COR-L47 (cell line): ENCODE measurements at regions not wholly inside any gene's neighbourhood (a gene's known extent, or its start where the extent isn't known, plus 50 kb on each side); places are given as distances from the start of the nearest gene placed in this dataset.

Experiments
- DNase-seq: peaks from one replicate; lab custom pipeline; 2025; lab: John Stamatoyannopoulos, UW

DNA sequence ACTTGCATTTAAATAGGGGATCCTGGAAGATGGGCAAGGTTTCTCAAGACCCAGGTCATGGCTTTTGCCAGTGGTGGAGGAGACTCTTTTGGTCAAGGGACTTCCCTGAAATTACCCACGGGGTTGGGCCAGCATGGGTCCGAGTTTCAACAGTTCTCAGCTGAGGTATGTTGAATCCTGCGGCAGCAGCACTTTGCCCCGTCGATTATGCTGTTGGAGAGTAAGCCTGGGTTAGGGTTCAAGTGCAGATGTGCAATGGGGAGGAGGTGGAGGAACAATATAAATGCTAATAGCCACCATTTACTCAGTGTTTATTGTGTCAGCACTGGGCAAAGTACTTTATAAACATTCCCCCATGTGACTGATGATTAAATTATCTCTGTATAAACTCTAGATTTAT lies 96.0 kb upstream of the GATA6 start:
- DNase-seq = no peak

DNA sequence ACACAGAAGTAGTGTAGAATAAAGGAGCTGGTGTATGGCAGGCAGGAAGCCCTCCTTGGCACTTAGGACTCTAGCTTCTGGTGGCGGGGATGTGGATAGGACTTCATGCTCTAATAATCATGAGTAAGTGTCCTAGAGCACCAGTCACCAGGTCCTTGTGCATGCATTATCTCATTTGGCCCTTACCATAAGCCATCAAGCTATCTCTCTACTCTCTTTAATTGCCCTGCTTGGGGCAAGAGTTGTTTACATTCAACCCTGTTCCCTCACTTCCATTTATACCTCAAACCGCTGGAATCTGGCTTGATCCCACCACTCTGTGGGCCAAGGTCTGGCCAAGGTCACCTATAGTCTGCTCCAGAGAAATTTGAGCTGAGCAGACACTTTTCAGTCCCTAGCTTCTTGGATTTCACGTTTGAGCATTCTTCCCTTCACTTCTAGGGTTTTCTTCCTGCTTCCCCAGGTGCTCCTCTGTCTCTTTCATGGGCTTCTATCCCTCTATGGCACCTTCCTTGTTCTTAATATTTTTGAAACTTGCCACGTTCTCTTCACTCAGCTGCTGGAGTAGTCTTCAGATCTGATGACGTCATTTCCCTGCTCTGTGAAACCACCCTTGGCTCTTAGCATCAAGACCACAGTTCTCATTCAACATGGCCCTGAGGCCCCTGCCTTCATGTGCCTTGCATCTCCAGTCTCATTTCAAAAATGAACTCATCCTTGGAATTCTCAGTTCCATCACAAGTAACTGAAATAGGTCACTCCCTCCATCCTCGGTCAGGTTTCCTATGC lies 94.9 kb upstream of the GATA6 start:
- no peak for DNase-seq

DNA sequence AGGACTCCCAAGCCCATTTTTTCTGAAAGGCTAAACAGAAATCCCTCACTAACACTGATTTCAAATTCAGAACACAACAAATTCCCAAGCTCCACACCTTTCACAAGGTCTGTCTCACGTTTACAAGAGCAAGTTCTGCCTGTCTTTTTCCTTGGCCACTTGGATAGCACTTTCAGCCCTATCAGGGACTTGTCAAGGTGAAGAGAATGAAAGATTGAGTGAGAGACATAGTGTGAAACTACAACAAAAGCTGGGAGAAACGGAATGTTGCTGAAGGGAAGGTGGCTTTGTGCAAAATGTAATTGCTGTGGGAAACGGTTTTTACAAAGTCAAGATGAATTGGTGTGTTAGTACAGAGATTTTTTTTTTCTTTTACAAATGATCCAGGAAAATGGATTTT lies 89.4 kb upstream of the GATA6 start:
- DNase-seq = no peak

DNA sequence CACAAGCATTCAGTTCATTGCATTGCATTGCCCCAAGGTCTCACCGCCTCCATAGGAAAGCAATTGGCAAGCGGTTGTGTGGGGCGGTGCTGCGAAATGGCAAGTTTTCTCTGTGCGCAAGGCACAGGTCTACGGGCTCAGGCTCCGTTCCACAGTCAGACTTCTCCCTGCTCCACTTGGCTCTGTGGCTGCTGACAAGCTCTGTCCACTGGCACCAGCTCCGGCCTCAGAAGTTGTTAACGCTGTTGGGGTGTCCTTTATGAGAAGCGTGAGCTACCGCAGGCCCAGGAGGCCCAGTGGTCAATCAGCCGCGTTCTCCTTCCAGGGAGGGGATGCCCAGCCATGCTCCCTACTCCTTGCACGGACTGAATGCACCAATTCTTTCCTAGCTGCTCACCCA lies 87.0 kb upstream of the GATA6 start:
- DNase-seq = no peak

DNA sequence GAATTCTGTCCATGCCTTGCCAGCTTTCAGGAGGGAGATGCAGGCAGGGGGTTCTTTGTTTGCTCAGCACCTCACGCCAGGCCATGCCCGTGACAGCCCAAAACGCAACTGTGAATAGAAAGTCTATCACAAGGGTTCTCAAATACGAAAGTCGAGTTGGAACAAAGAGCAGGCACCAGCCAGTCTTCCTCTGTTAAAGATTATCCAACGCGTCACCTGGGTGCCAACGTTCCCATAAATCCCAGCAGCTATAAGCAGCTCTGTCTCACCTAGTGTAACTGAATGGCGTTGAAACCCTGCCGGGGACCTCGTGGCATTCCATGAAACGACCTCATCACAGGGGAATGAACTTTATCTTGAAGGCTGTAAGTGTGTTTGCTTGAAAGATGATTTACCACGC lies 84.8 kb upstream of the GATA6 start:
- DNase-seq = no peak

DNA sequence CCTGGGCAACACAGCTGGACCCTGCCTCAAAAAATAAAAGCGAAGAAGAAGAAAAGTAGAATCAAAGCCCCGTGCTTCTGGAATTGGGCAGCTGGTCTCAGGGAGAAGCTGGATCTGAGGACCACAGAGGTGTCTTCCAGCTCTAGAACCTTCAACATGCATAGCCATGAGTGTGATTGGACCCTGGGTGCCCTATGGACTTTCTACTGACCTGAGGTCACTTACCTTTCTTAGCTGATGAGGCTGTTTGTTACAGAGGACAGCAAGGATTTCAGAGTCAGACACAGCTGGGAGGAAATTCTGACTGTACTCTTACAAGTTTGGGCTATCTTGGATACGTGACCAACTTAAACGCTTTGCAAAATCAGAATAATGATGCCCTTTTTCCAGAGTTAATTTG lies 82.4 kb upstream of the GATA6 start:
- no peak for DNase-seq

DNA sequence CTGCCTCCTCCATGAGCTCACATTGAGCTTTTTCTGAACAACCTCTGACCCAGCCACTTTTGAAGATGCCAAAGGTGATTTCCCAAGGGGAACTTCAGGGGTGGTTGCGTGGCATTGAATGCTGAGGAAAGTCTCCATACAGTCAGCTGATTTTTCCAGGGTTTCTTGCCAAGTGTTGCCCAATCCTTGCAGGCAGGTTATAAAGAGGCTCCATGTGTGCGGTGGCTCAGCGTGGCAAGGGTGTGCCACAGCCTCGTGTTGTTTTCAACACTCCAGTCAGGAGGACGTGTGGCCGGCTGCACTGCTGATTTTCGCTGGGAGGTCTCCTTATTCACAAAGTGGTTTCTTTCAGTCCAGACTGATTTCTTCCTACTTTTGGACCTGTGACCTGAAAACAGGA lies 81.4 kb upstream of the GATA6 start:
- no peak for DNase-seq

DNA sequence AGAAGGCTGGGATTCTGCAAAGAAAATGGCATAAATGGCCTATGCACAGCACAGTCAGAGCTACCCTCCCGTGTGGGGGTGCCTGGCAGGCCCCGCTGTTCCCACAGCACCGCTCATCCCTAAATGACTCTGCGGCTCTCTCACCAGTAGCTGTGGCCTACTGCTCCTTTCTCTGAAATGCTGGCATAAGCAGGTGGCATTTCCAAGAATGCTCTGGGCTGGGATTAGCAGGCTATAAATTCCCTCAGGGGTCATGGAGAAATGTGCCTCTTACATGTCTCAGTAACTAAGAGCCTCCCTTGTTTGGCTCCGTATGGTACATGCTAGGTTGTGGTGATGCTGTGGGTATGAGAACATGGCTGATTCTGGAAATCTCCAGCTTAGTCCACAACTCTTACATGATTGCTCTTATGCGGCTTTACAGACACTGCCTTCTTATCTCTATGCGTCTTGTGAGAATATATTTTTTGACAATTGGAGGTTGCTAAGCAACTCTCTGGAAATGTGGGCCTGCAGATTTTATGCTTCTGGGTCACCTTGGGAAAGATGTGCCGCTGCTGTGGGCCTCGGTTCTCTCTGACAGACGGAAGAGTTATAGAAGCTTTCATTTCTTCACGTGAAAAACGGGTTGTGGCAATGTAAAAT lies 80.3 kb upstream of the GATA6 start:
- no peak for DNase-seq

DNA sequence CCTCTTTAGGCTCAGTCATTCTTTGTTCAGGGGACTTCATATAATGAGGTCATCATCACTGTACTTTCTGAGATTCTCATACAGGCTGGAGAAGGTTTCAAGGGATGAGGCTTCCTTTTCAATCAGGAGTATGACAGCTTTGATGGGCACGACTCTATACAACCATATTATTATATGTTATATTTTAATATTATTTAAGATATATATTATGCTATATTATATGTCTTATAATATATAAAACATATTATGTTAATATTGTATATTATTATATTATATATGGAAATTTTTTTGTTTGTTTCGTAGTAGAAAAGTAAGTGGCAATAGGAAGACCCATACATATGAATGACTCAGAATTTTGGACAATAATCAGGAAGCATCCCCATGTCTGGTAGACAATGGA lies 78.0 kb upstream of the GATA6 start:
- no peak for DNase-seq

DNA sequence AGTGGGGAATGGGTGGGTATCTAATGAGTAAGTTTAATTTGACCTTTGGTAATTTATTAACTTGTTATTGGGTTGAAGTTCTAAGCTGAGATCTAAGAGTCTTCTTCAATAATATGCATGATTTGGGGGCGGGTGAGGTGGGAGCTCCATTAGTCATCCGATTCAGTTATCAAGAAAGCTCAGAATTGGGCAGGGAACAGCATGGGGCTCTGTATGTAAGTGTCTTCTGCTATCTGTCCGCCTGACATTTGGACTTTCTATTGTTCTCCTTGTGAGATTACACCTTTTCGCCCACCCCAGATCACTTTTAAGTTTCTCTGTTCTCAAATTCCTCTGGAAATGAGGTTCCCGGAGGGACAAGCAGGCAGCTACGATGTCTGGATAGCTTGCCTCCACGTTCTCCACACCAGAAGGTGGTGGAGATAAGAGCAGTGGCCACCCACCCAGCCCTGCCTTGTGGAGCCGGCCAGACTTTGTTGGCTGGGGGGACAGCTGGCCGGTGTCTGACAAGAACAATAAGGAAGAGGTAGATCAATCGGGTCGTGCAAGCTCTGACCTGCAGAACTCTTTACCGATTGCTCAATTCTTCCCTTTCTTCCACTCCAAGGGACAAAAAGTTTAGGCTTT lies 75.5 kb upstream of the GATA6 start:
- DNase-seq = no peak

DNA sequence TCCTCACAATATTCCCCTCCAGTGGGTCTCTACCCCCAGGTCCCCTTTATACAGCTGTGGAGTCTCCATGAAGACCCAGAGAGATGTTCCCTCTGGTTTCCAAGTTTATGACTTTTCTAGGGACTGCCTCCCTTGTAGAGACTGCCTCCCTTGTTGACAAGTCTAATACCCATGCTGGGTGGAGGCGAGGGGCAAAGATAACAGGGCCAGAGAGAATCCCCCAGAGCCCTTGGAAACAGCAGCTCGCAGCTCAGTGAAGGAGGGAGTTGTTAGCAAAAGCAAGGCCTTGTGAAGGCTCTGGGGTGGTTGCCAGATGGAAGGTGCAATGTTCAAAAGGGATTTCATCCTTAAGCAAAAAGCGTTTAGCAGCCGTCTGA lies 75.0 kb upstream of the GATA6 start:
- no peak for DNase-seq

DNA sequence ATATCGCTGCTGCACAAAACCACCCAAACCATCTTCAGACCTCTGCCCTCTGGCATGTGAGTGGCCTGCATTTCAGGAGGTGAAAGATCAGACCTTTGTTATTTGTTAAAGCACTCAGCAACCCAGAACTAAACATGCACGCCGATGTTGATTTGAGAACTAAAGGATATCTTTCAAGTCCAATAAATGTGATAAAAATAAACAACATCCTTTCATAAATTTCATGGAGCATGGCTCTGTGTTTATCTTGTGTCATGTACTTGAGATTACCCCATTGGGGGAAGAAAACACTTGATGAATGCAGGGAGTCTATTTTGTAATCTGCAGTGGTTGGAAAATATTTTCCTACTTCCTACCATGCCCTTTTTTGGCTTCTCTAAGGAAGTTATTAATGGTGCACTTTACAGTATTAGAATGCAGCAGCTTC lies 70.8 kb upstream of the GATA6 start:
- DNase-seq = no peak

DNA sequence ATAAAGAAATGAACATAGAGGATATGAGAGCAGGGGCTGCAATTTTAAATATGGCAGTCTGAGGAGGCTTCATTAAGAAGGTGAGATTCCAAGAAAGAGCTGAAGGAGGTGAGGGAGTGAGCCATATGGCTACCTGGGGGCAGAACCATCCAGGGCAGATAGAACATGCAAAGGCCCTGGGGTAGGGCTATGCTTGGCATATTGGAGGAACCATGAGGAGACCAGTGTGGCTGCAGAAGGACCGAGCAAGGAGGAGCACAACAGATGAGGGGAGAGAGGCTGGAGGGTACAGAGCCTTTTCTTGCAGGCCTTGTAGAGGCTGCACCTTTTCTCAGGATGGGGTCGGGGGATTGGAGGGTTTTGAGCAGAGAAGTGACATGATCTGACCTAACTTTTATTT lies 69.5 kb upstream of the GATA6 start:
- DNase-seq = no peak

DNA sequence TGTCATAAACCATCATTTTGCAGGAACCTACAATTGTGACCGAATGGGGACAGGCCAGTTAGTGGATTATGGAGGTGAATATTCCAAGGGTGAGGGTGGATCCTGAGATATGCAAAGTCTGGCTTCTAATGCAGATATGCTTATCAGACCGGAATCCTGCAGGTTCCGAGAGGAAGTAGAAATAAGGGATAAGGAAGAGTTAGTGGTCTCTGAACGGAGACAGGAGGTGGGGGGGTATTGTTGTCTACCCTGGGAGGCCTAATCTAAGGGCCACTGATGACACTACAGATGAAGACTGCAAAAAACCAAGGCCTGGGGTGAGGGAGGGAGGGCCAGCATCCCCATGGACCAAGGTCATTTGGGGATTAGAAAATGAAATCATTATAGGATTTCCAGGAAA lies 67.7 kb upstream of the GATA6 start:
- no peak for DNase-seq

DNA sequence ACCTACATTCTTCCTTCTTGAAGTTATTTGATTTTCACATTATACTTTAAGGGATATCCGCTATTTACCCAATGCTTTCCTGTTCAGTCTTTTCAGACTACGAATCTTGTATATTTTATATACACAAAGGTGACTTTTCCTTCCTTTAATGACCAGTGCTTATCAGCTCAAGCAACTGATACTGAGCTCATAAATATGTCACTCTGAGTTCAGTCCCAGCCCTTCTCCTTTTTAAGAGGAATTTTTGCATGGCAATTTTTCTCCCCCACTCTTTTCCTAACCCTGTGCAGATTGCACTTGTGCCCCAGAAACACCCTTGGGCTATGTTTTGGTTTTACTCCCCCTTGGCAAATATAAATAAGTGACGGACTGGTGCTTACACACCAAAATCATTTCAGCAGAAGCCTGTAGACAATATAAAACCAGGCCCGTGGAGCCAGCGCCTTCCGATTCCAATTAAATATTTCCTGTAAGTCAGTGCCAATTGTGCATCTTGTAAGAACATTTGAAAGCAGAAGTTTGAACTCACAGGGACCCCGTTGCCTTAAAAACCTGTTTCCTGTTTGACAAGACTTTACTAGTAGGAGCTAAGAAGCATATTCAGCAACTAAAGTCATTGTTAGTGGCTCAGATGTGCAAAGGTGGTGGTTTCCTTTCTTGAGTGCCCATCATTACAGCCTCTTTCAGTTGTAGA lies 66.3 kb upstream of the GATA6 start:
- DNase-seq = no peak

DNA sequence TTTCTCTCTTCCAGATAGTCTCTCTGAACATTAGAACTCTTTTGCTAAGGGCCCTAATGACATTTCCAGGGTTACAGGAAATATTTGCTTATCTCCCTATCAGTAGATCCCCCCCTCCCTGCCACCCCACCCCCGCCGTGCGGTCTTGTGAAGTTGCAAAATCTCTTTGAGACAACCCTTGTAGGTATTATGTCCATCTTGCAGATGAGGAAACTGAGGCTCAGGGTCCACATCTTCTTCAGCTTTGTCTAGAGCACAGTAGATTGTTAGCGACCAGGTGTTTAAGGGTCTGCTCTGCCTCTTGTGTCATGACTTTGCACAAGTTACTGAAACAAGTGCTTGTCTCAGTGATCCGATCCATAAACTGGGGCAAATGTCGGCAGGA lies 65.8 kb upstream of the GATA6 start:
- no peak for DNase-seq

DNA sequence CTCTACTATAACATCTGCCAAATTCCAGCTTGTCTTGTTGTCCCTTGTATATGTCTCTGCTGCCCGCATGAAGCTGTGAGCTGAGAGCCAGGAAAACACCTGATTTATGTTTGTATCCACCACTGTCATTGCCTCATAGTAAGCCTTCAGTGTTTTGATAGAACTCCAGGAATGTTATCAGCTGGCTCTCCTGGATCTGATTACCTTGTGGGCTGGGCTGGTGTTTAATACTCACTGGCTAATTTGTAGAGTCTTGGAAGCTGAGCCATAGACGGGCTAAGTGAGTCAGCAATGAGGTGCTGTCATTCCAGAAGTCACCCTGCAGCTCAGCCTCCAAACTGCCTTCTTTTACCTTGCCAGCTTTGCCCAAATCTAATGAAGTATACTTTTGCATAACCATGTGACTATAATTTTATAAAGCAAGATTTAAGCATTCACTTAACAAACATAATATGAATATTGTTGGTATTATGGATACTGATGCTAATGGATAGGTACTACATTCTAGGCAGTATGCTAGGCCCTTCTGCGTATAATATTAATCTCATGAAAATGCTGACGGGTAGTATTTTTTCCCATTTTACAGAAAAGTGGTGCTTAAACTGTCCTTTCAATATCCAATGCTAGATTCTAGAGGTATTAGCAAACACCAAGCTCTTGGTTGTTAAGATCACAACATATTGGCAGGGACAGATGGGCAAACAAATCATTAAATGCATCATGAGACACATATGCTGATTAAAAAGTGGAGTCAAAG lies 62.7 kb upstream of the GATA6 start:
- no peak for DNase-seq

DNA sequence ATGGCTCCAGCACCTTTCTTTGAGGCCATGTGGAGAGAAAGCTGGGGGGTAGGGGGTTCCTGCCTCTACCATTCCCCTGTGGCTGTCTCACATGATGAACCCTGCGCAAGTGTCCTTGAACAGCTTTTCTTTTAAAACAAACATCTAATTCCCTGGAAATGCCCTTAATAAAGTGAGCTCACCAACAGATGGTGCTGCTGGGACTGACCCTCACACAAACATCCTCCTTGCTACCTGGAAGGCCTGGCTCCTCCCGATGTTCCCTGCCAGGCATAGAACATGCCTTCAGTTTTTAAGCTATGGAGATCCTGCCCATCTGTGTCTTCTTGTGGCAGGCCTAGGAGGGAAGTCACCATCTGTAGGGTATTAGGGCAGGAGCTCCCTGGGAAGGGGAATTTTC lies 60.7 kb upstream of the GATA6 start:
- no peak for DNase-seq

DNA sequence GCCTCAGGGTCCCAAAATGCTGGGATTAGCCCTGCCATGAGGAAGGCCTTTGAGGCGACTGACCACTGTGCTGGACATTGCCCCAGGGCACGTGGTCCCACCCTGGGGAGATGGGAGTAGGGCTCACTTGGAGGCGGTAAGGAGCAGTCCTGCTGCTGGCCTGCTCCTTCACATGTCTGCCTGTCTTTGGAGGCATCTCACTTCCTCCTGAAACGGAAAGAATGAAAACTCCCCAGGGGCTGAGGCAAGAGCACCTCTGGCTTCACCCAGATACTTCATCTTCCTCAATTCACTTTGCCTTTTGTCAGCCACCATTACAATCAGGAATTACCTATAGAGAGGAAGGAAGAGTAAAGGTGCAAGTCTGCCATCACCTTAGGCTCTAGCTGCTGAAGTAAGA lies 59.9 kb upstream of the GATA6 start:
- no peak for DNase-seq

DNA sequence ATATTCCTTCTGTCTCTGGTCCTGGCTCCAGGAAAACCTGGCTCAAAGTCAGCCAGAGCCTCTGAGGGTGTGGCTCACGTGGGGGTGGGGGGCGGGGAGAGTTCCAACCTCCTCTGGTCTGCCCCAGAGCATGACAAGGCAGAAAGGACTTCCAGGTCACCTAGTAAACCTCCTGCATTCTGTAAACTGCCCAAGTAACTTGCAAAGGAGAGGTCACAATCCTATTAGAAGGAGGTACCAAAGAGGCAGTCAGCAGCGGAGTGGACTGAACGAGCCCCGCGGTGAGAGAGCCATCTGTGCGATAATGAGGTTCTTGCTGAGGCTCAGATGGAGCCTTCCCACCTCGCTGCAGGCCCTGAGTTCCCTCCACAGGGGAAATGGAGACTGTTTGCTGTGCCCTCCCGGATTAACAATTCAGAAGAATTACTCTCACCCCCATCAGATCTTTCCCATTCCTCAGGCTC lies 58.9 kb upstream of the GATA6 start:
- no peak for DNase-seq

DNA sequence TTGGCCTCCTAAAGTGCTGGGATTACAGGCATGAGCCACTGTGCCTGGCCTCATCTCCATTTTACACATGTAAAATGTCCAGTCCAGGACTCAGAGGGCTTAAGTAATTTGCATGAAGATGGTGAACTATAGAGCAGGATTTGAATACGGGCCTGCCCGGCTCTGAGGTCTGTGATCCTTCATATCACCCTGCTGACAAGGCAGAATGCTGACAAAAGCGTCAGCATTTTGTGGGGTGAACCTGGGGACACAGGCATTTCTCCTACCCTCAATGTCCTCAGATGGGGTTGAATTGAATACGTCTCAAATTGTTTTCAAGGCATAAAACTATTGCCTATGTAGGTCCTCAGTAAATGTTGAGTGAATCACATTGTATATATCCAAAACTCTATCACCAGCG lies 57.2 kb upstream of the GATA6 start:
- no peak for DNase-seq
